ENCODE measurements at regions not wholly inside any gene's neighbourhood (a gene's known extent, or its start where the extent isn't known, plus 50 kb on each side); places are given as distances from the start of the nearest gene placed in this dataset.

DNA sequence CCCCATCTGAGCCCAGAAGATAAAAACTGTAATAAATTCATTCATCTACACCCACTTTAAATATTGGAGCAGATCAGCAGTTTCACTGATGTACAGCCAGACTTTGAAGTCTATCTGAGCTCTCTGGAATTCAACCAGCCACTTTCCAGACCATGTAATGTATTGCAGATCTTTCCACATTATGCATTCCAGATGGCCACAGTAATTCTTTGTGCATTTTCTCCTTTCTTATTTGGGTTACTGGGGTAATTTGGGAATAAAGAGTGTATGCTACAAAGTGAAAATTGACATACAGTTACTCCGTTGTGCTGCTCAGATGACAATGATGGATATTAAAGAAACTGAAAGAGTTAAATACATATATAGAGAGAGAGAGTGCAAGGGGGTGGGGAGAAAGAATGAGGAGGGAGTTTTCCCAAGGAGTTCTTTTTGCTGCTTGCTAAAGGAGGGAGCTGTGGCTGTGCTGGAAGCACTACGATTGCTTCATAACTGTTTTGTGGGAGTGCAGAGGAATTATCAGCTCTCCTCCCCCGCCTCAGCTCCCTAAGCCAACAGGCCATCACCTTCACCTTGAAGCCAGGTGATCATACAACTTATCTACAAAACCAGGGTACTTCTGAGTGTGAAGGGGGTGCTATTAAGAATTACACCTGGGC lies 152.8 kb downstream of the GAS1 start:
- TF ChIP-seq, protein P1, sequence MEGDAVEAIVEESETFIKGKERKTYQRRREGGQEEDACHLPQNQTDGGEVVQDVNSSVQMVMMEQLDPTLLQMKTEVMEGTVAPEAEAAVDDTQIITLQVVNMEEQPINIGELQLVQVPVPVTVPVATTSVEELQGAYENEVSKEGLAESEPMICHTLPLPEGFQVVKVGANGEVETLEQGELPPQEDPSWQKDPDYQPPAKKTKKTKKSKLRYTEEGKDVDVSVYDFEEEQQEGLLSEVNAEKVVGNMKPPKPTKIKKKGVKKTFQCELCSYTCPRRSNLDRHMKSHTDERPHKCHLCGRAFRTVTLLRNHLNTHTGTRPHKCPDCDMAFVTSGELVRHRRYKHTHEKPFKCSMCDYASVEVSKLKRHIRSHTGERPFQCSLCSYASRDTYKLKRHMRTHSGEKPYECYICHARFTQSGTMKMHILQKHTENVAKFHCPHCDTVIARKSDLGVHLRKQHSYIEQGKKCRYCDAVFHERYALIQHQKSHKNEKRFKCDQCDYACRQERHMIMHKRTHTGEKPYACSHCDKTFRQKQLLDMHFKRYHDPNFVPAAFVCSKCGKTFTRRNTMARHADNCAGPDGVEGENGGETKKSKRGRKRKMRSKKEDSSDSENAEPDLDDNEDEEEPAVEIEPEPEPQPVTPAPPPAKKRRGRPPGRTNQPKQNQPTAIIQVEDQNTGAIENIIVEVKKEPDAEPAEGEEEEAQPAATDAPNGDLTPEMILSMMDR (IDR thresholded peaks at IDR 0.05), result no peak
- TF ChIP-seq POLR2A (IDR thresholded peaks at IDR 0.05) (no peak), EP300 (IDR thresholded peaks at IDR 0.05) (no peak), POLR2AphosphoS5 (IDR thresholded peaks at IDR 0.05) (no peak)
